GM18507 (cell line): ENCODE measurements at regions not wholly inside any gene's neighbourhood (a gene's known extent, or its start where the extent isn't known, plus 50 kb on each side); places are given as distances from the start of the nearest gene placed in this dataset.
"Not testable (repeated sequence)": the region's sequence is repeated elsewhere in the genome, so short reads cannot be mapped to it uniquely, and the experiment has no call there.

Experiments
- DNase-seq: peaks from one replicate; pipeline ENCODE4 v3.0.0; 2011; ENCODE audit warnings: low read depth; ENCODE audit not compliant: insufficient read length; ENCODE audit errors: extremely low spot score
- FAIRE-seq: peaks from 2 replicates; lab custom pipeline; 2011; peaks lifted over from hg19 to GRCh38; lab: Jason Lieb, UNC

- no peak for DNase-seq
- FAIRE-seq: no peak
Measured at GRCh38 chr3:66885326-66886000, 112.6 kb upstream of the KBTBD8 start.

- FAIRE-seq (no peak), DNase-seq (no peak)
Measured at GRCh38 chr3:66889750-66890494, 108.2 kb upstream of the KBTBD8 start.

GRCh38 chr3:66898155-66898554, 100.0 kb upstream of the KBTBD8 start:
- FAIRE-seq: no peak
- no peak for DNase-seq

- FAIRE-seq (no peak), DNase-seq (no peak)
Measured at GRCh38 chr3:66904336-66904735, 93.8 kb upstream of the KBTBD8 start.

GRCh38 chr3:66904831-66905493, 93.1 kb upstream of the KBTBD8 start:
- FAIRE-seq (no peak), DNase-seq (no peak)

- no peak for FAIRE-seq
- DNase-seq: no peak
Measured at GRCh38 chr3:66907136-66907535, 91.0 kb upstream of the KBTBD8 start.

- DNase-seq (no peak), FAIRE-seq (no peak)
Measured at GRCh38 chr3:66910266-66911055, 87.6 kb upstream of the KBTBD8 start.

GRCh38 chr3:66912306-66912705, 85.8 kb upstream of the KBTBD8 start:
- no peak for FAIRE-seq
- DNase-seq: no peak

- no peak for FAIRE-seq
Measured at GRCh38 chr3:66922058-66922457, 76.0 kb upstream of the KBTBD8 start.

GRCh38 chr3:66923969-66924368, 74.1 kb upstream of the KBTBD8 start:
- DNase-seq (no peak), FAIRE-seq (no peak)

More at GRCh38 chr3:66922058-66922457, 76.0 kb upstream of the KBTBD8 start:
- no peak for DNase-seq

- FAIRE-seq (no peak), DNase-seq (no peak)
Measured at GRCh38 chr3:66928252-66928651, 69.9 kb upstream of the KBTBD8 start.

GRCh38 chr3:66931291-66931690, 66.8 kb upstream of the KBTBD8 start:
- no peak for FAIRE-seq
- DNase-seq: no peak

- FAIRE-seq: no peak
Measured at GRCh38 chr3:66931699-66932098, 66.4 kb upstream of the KBTBD8 start.

GRCh38 chr3:66933233-66933632, 64.9 kb upstream of the KBTBD8 start:
- no peak for FAIRE-seq
- DNase-seq: no peak

More at GRCh38 chr3:66931699-66932098, 66.4 kb upstream of the KBTBD8 start:
- DNase-seq: no peak

GRCh38 chr3:66934041-66934440, 64.1 kb upstream of the KBTBD8 start:
- FAIRE-seq (no peak), DNase-seq (no peak)

GRCh38 chr3:66934725-66935124, 63.4 kb upstream of the KBTBD8 start:
- DNase-seq: no peak
- FAIRE-seq: no peak

- DNase-seq, FAIRE-seq: not testable (repeated sequence)
Measured at GRCh38 chr3:66937041-66937440, 61.1 kb upstream of the KBTBD8 start.

- DNase-seq (no peak), FAIRE-seq (peak; percentile 82)
Measured at GRCh38 chr3:66938338-66938963, 59.7 kb upstream of the KBTBD8 start.

GRCh38 chr3:66948041-66948440, 50.1 kb upstream of the KBTBD8 start:
- FAIRE-seq (no peak), DNase-seq (no peak)
